SIG-M5 (cell line): ENCODE measurements at regions not wholly inside any gene's neighbourhood (a gene's known extent, or its start where the extent isn't known, plus 50 kb on each side); places are given as distances from the start of the nearest gene placed in this dataset.

Experiments
- DNase-seq: peaks from one replicate; lab custom pipeline; 2025; lab: John Stamatoyannopoulos, UW

- no peak for DNase-seq
Observed at GRCh38 chr13:40456397-40456953, 210.0 kb downstream of the FOXO1 start.

- DNase-seq: no peak
Observed at GRCh38 chr13:40456979-40457553, 209.4 kb downstream of the FOXO1 start.

DNA sequence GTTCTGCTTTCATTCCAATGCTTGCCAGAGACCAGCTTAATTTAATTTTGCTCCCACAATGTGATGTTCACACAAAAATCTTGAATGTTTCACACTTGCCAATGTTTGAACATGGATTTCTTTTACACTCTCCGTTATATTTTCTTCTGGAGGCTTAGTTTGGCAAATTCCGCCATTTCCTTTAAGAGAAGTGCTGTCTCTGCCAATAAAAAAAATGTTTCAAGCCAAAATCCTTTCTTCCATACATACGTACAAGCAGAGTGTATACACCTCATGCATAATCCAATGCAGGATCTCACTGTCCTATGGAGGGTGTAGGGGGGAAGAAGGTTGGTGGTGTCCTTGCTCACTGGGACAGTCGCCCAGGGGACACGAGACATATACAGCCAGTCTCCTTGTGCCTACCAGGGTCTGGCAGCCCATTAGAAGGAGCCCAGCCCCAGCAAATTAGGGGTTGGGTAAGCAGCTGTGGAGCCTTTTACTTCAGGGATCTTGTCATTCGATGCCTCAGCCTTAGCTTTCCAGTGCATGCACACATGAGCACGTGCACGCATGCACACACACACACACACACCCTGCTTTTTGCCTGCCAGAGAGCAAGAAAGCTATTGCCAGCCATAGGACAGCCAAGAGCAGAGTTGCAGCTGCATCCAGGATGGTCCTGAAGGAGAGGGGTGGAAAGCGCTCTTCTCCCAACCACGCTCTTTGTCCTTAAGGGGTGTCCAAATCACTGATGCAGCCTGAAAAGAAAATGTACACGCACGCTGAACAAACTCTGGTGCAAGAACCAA lies 208.3 kb downstream of the FOXO1 start:
- no peak for DNase-seq

GRCh38 chr13:40458720-40458990 lies 207.8 kb downstream of the FOXO1 start:
- no peak for DNase-seq

GRCh38 chr13:40460116-40460515 lies 206.3 kb downstream of the FOXO1 start:
- no peak for DNase-seq

GRCh38 chr13:40464337-40465014 lies 202.0 kb downstream of the FOXO1 start:
- no peak for DNase-seq

DNA sequence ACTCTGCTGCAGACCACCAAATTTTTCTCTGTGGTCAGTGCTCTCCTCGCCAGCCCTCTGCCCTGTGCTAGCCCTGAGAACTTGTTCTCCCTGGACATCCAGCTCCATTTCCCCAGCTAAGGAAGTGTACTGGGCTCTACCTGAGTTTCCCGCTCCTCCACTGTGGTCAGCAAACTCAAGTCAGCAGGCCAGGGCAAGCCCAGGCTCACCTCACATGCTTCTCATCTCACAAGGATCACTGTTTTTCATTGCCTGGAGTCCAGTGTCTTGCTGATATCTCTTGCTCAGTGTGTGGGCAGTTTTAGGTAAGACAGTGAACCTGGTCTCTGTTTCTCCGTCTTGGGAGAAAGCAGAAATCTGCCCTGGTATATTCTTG lies 201.4 kb downstream of the FOXO1 start:
- DNase-seq: no peak

- DNase-seq: no peak
Observed at GRCh38 chr13:40466272-40466671, 200.2 kb downstream of the FOXO1 start.

DNA sequence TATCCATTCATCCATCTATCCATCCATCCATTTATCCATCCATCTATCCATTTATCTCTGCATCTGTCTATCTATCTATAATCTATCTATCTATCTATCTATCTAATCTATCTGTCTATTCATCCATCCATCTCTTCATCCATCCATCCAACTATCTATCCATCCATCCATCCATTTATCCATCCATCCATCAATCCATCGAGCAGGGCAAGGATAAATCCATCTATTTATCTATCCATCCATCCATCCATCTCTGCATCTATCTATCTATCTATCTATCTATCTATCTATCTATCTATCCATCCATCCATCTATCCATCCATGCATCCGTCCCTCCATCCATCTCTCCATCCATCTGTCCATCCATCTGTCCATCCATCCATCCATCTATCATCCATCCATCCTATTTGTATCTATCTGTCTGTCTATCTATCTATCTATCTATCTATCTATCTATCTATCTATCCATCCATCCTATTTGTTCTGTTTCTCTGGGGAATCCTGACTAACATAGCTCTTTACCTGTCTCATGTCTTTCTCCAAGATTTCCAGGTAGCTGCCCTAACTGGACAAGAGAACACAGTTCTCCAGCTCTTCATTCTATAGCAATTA lies 198.1 kb downstream of the FOXO1 start:
- no peak for DNase-seq

DNA sequence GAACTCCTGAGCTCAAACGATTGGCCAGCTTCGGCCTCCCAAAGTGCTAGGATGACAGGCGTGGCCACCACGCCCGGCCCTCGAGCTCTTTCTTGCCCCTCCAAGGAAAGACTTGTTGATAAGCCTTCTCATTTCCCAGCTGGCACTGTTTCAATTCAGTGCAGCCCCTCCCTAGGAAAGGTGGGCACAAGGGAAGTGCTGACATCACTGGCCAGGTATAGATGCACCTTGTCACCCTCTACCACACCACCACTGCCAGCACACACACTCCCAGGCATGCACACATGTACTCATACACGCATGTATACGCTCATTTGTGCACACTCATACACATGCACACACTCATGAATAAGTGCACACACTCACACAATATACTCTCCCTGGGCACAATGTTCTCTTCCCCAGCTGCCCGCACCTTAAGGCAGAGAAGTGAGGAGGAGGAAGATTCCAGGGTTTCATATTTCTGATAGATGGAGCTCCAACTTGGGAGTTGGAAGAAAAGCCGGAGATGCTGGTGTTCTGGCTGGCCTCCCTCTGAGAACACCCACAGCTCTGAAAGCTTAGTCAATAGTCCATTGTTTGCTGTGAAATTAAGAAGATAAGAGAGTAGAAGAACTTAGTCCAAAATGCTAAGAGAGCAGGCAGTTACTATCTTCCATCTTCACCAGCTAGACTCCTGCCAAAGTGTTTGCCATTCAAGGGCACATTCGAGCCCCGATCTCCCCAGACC lies 196.7 kb downstream of the FOXO1 start:
- DNase-seq: no peak

DNA sequence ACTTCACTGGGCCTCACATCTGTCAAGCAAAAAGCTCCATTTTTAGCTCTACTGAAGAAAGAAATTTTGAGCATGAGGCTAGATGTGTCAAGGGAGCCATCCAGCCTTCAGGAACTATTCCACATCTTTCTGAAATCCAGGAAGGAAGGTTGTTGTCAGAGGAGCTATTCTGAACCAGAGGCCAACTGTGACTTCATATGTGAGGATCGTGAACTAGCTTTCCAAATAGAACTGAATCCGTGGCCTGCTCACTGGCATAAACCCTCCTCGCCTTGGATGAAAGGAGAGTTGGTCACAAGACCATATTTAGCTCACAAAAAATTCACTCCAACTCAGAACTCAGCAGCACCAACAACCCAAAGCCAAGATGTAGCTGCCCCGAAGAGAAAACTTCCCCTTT lies 195.8 kb downstream of the FOXO1 start:
- no peak for DNase-seq

DNA sequence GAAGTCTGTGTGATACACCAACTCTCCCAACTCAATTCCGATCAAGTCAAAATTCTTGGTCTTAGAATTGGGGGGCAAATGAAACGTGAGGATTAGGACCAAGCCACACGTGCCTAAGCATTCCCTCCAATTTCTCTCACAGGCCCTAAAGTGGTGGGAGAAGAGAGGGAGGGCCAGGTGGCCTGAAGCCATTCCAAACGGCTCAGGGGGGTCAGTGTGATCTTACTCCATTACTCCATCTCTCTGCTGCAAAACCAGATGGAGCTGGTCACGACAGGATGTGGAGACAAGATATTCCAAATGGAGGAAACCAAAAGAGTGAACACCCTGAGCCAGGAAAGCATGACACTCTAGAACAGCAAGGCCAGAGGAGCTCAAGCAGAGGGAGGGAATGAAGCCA lies 195.4 kb downstream of the FOXO1 start:
- no peak for DNase-seq

- DNase-seq: no peak
Observed at GRCh38 chr13:40471911-40472310, 194.5 kb downstream of the FOXO1 start.

DNA sequence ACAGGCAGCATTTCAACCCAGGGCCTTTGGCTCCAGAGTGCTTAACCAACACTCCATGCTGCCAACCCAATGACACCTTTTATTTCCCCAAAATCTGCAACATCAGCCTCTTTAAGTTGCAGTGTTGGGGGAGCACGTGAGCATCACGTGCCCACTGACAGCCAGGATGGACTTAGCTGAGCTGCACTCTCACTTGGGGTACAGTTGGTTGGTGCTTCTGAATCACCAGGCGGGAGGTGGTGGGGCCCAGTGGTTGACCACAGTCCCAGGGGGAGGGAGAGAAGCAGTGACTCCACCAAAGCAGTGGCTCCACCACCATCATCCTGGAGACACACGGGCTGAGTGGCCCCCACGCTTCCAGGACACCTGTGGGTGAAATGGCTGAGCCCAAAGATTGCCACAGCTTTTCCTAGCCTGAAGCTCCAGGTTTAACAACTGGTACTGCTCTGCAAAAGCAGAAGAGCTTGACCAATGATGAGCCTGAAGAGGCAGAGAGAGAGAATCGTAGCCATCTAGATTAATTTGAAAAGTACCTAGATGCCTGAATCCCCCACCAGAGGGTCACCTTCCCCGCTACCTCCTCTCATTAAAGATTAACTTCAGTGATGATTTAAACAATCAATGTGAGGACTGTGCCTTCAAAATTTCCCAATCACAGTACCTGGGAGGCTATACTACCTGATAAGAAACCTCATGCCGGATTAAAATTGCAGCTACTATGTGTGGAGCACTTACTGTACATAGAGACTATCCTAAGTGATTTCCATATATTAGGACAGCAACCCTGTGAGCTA lies 193.8 kb downstream of the FOXO1 start:
- DNase-seq: no peak

DNA sequence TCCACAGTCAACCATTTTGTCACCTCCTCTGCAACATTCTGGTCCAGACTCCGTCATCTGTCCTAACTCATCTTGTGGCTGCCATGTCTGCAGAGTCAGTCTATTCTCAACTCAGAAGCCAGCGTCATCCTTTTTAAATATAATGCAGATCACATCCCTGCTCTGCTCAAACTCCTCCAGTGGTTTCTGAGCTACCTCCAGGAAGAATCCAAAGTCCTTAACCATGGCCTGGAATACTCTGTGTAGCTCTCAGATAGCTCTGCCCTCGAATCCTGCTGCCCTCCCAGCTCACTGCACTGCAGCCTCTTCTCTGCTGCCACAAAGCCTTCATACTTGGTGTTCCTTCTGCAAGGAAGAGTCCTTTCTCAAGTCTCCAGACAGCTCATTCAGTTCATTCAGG lies 190.8 kb downstream of the FOXO1 start:
- DNase-seq: no peak

DNA sequence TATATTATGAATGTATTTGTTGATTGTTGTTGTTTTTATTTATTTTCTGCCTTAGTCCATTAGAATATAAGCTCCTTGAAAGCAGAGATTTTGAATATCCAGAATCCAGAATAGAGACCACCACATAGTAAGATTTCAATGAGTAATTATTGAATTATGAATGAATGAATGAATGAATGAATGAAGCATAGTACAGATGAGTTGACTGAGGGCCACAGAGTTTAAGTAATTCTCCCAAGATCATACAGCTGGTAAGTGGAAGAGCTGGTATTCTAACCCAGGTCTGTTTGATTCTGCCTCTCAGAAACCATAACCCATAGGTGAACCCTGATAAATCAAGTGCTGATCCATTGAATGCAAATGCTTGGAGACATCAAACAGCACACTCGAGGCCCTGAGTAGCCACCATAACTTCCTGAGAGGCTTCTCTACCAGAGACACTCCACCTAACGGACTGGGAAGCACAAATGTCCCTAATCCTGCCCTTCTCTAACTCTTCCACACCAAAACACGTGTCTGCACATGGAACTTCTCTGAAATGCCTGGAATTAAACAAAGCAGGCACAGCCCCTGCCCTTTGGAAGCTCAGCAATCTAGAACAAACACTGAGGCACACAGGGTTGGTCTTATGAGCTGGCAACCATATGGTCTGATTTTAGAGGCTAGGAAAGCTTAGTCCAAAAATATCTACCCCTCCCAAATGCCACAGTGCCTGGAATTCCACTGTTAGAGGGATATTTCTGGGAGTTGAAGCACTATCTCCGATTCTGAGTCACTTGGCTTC lies 190.1 kb downstream of the FOXO1 start:
- no peak for DNase-seq

DNA sequence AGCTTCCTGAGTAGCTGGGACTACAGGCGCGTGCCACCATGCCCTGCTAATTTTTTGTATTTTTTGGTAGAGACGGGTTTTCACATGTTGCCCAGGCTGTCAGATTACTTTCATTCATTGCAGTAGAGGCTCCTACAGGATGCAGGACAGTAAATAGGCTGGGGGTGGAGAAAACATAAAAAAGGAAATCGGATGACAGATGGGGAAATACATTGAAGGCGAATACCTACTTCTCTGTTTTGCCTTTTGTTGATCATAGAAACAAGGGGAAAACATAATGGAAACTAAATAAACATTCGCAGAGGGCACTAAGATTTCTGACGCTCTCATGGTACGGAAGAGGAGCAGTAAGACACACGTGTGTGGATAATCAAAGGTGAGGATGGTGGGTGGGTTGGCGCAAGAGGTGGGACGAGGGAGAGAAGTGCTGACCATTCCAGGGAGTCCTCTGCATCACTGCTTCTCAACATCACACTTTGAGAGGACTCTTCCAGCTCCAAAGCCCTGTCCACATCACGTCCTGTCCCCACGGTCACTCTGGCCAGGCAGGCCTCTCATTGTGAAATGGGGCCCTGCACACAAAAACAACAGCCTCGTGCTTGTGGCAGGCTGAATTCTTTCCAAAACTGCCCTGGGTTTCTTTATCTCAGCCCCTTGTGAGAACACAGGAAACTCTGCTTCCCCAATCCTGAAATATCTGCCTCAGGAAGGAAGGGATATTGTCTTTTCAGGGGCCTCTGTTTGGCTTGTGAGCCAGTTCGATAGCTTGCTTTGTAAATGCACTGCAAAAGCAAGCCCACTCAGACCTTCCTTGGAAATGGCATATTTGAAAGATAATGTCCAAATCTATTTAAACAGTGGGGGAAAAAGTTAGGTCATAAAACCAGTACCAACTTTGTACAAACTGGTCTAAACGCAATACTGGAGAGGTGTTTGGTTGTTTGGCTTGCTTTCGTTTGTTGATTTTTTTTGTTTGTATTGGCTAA lies 188.5 kb downstream of the FOXO1 start:
- DNase-seq: no peak

- DNase-seq: no peak
Observed at GRCh38 chr13:40478775-40479174, 187.7 kb downstream of the FOXO1 start.

- no peak for DNase-seq
Observed at GRCh38 chr13:40479196-40479845, 187.1 kb downstream of the FOXO1 start.
